ENCODE measurements at regions not wholly inside any gene's neighbourhood (a gene's known extent, or its start where the extent isn't known, plus 50 kb on each side); places are given as distances from the start of the nearest gene placed in this dataset.

DNA sequence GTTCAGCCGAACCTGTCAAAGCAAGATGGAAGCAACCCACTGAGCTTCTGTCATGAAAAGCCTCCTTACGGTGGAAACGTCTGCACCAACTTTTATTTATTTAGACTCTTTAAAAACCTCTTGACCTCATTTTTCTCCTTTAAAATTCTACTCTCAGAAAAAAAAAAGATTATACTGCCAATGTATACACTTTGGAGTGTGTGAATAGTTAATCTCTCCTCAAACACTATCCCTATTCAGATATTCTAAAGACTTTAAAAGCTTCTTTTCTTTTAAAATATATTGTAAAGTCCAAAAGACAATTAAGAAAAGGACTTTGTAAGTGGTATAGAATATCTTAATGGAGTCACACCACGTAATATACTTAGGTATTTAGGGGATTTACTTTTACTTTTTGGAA is 335.2 kb upstream of the SEMA3D start (continued):
- TF ChIP-seq CHD7 (IDR thresholded peaks at IDR 0.05; ENCODE audit: insufficient replicate concordance, low read length) = no peak
- no peak for TF ChIP-seq SP4 (IDR thresholded peaks at IDR 0.05; ENCODE audit: low read length)
- TF ChIP-seq SUZ12 (IDR thresholded peaks at IDR 0.05; ENCODE audit: low read length) = no peak
- no peak for TF ChIP-seq RBBP5 (IDR thresholded peaks at IDR 0.05; ENCODE audit: borderline replicate concordance, low read depth, low read length)
- no peak for TF ChIP-seq USF2 (IDR thresholded peaks at IDR 0.05; ENCODE audit: low read length)
- TF ChIP-seq TAF1 (IDR thresholded peaks at IDR 0.05; ENCODE audit: low read depth, low read length) = no peak
- TF ChIP-seq POU5F1 (IDR thresholded peaks at IDR 0.05; ENCODE audit: low read depth, low read length) = no peak
- no peak for TF ChIP-seq SIRT6 (IDR thresholded peaks at IDR 0.05; ENCODE audit: low read length)
- TF ChIP-seq SAP30 (IDR thresholded peaks at IDR 0.05; ENCODE audit: insufficient read depth, insufficient replicate concordance, low read length) = no peak

Measured in H1 (cell line).